Left hindlimb (tissue), 1 donor: ENCODE measurements at regions not wholly inside any gene's neighbourhood (a gene's known extent, or its start where the extent isn't known, plus 50 kb on each side); places are given as distances from the start of the nearest gene placed in this dataset.
A peak's percentile ranks its signal among the peaks of the same experiment; 100 is the strongest.
"Not testable (repeated sequence)": the region's sequence is repeated elsewhere in the genome, so short reads cannot be mapped to it uniquely, and the experiment has no call there.

Experiments used
- DNase-seq: peaks from one replicate; pipeline ENCODE4 v3.0.0-alpha.2; 2018

DNA sequence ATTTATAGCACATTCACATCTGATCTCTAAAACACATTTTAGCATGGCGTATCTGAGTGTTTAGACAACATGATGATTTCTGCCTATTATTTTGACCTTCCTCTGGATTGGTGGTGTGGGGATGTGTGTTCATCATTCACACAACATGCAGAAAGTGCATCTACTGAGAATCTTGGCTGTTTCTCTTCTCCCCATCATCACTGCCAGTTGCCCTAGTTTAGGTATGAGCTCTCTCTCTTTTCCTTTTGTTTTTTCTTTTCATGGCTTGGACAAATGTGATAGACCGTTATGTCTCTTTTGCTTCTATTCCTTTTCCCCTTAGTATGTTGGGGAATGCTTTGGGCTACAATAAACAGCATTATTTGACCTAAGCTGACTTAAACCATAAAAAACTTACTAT is 239.2 kb upstream of the FZD8 start:
- DNase-seq, result no peak

DNA sequence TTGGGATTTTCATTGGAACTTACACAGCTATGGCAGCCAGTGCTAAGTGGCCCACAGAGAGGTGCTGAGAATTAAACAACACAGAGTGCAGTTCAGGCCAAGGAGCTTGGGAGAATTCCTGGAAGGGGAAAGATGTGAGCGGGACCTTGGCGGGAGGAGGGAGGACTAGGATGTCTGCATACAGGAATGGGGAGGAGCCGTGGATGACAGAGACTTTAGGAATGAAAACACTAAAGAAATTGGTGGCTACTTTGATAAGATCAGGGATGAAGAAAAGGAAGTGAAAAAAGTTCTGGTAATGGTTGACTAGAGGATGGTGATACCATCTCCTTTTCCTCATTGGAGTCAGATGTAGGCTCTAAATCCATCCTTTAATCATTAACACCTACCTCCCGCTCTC is 234.2 kb upstream of the FZD8 start:
- peak; percentile 58 for DNase-seq

DNA sequence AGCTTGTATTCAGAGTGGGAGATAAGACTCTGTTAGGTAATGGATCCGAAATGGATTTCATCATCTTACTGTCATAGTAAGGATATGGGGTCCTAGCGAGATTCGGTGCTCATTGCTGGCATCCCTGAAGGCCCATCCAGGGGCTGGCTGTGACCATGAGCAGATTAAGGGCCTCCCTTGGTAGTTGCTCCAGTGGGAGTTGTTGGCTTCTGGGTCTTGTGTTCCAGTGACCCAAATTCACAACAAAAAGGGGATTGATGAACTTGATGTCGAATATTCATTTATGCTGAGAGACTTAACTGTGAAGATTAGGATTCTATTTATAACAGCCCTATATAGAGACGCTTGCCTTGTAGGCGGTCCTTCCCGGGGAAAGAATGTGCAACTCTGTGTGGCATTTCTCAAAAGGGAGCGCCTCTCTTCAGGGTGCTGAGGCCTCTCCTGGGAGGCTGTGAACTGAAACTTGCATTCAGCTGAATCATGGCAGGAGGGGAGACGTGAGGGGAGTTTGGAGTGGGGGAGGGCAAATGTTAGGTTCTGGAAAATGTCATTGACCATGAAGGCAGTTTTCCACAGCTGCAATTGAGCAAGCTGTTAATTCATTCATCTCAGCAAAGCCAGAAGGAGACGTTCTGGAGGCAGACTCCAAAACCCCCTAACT is 233.1 kb upstream of the FZD8 start:
- no peak for DNase-seq

GRCh38 chr10:35874311-35875015 is 232.4 kb upstream of the FZD8 start:
- DNase-seq, result no peak

DNA sequence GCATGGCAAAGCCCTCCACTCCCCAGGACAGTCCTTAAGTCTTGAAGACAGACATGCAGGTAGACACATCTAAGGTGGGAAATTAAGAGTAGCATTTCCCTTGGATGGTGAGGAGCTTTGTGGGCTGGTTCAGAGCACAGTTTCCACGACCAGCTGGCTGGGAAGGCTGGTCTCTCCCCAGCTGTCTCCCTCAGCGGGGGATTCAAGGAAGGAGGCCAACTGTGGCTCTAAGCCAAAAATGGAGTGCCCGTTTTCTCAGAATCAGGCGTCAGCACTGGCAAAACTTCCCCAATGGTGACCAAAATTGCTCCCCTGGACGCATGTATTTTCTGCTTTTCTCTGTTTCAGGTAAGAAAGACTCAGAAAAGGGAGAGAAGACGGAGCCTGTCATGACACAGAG is 230.6 kb upstream of the FZD8 start:
- DNase-seq, result peak; percentile 48

DNA sequence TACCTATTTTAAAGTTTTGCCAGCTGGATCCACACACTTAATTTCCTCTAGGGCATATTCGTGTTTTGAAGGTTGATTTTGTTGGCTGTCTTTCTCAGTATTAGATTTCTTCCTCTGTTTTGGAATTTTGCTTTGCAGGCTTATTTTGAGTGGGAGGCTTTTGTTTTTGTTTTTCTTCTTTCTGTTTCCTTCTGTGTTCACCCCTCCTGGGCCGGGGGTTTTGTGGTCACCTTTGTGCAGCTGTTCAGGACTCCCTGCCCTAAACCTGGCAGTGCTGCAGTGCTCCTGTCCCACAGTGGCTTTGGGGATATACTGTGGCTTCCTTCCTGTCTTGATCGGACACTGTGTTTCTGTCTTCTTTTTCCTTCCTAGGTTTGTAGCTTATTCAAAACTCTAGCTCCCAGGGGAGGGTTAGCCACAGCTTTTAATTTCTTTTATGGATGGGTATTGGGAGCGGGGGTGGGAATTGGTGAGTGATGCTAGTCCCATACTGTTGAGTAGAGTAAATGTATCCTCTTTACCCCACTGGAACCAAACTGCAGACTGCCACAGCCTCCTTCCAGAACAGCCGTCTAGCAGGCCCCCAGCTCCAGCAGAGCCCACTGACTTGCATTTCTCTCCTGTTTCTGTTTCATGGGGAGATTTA is 228.7 kb upstream of the FZD8 start:
- DNase-seq, result no peak

- not testable (repeated sequence) for DNase-seq
Observed at GRCh38 chr10:35858676-35859283, 216.7 kb upstream of the FZD8 start.

GRCh38 chr10:35857860-35858259 is 215.8 kb upstream of the FZD8 start:
- DNase-seq, result no peak

GRCh38 chr10:35855155-35855947 is 213.3 kb upstream of the FZD8 start:
- no peak for DNase-seq

- DNase-seq, result no peak
Observed at GRCh38 chr10:35854661-35855060, 212.6 kb upstream of the FZD8 start.

DNA sequence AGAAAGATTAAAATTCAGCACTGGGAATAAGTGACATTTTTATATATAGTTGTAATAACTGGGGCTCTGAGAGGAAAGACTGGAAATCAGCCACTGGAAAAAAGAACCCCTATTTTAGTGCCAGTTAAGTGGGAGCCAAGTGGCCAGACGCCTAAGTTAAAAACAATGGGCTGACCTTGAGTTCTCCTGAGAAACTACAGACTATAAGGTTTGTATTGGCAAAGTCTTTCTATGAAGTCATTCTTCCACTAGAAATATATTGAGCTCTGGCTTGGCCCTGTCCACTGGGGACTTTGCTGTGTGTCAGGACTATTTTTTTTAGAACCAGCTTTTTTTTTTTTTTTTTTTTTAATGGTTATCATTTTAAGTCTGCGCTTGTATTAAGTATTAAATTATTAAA is 210.6 kb upstream of the FZD8 start:
- DNase-seq, result no peak

DNA sequence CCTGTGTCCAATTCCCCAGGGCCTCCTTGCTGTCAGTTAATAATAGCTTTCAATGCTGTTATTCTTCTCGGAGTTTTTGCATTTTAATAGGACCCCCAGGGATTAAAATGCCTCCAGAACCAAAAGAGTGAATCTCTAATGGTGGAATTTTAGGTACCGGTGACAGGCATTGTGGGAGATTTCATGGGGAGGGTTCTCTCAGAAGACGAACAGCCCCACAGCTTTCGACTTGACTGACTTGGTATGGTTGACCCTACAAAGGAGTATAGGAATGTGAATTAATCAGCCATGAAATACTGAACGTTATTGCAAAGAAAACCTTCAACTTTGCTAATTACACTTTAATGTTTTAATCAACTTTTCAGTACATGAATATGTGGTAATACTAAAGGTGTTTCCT is 206.3 kb upstream of the FZD8 start:
- no peak for DNase-seq

DNA sequence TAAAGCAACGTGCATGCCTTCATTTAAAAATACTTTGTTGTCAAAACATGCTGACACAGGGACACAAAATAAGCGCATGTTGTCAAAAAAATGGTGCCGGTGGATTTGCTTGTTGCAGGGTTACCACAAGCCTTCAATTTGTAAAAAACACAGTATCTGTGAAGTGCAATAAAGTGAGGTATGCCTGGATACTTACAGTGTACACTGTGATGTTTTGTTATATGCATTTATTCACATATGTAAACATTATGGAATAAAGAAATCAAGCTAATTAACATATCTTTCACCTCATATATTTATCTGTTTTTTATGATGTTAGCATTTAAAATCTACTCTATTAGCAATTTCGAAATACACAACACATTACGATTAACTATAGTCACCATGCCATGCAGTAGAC is 202.6 kb upstream of the FZD8 start:
- no peak for DNase-seq

GRCh38 chr10:35843524-35844181 is 201.6 kb upstream of the FZD8 start:
- no peak for DNase-seq

DNA sequence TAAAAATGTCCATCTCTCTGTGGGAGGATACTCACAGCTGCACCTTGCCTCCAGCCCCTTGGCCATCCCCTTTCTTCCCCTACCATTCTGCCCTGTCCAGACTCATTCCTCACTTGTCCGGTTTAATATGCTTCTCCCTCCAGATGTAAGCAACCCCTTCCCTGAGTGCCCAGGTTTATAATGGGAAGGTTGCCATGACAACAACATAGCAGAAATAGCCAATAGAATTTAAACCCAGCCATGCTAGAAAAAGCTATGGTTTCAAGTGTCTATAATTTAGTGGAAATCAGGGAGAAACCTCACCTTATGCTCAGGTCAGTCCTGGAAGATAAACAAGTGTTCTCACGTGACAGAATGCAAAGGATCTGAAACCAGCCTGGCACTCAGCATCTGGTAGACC is 196.0 kb upstream of the FZD8 start:
- DNase-seq, result no peak

- DNase-seq, result no peak
Observed at GRCh38 chr10:35835545-35835944, 193.4 kb upstream of the FZD8 start.

DNA sequence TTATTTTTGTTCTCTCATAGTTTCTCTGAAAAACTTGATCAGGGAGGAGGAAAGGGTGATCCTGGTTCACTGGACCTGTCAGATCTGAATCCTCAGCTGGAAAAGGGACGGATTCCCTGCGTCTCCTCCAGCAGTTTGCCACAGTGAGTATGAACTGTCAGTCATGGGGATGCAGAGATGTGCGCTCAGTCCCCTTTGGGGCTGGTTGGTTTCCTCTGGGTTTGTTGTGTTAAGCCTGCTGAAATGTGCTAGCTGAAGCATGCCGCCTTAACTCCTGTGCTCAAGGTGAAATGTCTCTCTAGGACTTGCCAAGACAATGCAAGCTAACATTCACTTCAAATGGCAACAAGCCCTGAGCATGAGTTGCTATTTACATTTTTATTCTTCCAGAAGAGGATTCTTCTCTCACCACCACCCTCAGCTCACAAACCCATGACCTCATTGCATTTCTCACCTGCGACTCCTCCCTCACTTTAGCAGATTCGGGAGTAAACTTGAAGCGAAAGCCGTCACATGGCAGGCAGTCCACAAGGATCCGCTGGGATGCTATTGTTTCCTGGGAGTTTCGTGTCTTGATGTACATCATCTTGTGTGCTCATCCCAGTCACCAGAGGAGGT is 192.9 kb upstream of the FZD8 start:
- DNase-seq, result no peak

DNA sequence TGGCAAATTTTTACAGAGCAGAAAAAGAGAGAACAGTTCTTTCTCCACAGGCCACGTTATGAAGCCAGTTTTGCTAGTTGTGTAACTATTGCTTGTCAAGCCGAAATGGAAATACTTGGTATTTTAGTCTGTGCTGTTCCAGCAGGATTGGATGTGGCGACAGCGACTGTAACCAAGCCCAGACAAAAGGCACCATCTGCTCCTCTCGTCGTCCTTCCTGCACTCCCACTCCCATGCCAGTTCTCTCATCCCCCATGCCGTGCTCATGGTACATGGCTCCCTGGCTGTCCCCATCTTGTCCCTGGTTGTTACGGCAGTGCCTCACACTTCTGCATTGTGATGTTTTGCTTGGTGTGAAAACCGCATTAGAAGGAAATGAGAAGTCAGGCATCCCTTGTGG is 185.7 kb upstream of the FZD8 start:
- no peak for DNase-seq

DNA sequence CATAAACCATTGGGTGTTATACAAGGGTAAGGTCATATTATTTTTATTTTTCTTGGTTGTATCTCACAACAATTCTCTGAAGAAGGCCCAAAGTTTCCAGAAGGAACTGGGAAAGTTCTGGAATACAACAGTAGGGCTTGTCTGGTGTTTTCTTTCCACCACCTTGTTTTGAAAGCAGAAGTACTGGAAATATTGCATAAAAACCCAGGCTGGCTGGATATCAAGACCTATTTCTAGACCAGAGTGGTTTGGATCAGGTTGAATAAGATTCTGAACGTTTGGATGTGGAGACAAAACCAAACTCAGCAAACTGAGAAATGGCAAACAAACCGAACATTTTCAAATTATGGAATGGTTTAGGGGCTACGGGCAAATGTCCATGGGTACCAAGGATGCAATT is 182.6 kb upstream of the FZD8 start:
- peak; percentile 40 for DNase-seq

DNA sequence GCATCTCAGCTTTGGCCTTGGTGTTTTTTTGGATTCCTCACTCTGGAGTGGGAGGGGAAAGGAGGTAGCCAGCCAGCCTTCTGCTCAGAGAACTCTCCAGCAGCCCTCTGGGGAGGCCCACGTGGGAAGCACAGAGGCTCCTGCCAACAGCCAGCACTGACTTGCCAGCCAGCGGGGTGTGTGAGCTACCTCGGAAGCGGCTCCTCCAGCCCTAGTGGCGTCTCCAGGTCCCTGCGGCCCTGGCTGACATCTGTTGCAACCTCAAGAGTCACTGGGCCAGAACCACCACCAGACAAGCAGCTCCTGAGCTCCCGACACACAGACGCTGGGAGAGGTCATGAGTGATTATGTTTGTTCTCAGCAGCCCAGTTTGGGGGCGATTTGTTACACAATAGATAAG is 180.2 kb upstream of the FZD8 start:
- DNase-seq, result peak; percentile 86

GRCh38 chr10:35821339-35821911 is 179.3 kb upstream of the FZD8 start:
- no peak for DNase-seq

DNA sequence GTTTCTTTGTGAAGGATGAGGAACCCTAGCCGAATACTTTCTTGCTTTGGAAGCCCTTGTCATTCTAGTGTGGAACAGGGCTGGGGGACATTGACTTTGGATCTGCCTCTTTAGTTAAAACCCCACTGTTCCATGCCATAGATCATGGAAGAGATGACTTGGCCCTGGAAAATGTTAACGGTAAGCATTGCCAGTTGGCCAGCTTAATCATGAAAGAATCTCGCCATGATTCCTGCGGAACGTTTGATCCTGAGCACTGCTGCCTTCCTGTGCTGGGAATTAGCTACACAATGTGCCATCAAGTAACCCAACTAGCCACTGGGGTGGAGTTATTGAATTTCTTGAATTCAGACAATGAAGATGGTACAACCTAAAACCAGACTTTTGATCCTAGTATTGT is 177.6 kb upstream of the FZD8 start:
- no peak for DNase-seq
